Frontal cortex (tissue), 3 donors: ENCODE measurements at regions not wholly inside any gene's neighbourhood (a gene's known extent, or its start where the extent isn't known, plus 50 kb on each side); places are given as distances from the start of the nearest gene placed in this dataset.

Experiments
- DNase-seq, 2 donors: peaks; one replicate each; pipeline ENCODE4 v3.0.0; 2012; ENCODE audit warnings: low spot score in 2 of 2
- FAIRE-seq: peaks from 2 replicates; lab custom pipeline; 2012; peaks lifted over from hg19 to GRCh38; lab: Jason Lieb, UNC
- donor health status: control.
- donor health status: control.
- donor health status: control.

DNA sequence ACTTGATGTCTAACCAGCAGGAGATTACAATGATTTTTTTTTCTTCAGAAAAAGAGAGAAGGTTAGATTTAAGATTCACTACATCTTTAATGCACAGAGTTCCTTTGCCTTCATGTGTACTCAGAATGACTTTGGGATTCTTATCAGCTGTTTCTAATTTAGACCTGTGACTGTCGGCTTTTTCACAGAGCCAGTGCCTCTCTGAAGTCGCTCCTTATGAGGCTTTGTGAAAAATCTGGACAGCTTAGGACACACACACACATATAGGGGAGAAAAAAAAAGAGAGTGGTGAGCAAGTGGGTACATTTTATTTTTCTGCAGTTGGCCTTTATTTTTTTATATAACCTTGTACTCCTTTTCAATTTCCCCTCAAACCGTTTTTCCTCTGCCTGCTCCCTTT, 893.1 kb upstream of the CELF4 start:
- no peak for FAIRE-seq
- DNase-seq: no peak

DNA sequence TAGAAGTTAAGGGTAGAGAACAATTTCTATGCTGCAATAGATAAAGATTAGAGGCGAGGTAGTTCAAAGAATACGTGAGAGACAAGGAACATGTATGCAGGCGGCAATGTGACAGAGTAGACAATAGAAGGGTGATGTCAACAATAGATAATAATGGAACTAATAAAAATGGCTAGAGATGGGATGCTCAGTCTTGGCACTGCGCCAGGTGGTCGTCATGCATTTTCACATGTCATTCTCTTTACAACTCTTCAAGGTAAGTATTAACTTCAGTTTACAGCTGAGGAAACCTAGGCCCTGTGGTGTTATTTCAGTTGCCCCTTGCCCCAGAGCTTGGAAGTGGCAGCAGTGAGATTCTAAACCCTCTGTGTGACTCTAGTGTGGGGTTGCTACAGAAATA, 890.7 kb upstream of the CELF4 start:
- no peak for DNase-seq
- no peak for FAIRE-seq

DNA sequence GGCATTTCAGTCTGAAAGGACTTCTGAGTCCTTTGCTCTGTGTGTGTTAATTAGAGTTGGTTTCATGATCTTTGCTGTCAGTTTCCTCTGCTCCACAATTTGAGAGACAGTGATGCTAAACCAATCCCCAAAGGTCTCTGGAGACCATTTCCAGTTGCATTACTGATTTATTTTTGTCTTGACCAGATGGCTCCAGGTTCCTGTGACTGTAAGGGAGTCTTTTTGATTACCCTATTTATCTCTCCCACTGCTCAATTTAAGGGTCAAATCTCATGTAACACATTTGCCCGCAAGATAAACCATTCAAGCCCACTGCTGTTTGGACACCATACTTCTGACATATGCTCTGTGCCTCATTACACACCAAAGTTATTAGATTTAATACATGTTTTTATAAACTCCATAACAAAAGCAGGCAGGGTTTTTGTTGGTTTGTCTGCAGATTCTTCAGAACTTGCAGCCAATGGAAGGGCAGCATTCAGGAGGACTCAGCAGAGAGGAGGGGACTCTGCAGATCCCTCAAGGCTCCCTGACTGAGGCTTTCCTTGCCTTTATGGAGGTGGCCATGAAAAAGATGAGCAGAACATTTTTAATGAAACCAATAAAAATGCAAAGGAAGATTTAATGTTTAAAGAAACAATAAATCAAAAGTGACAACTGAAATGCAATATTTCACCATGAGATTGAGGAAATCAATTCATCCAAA, 889.3 kb upstream of the CELF4 start:
- FAIRE-seq (no peak), DNase-seq (no peak)

DNA sequence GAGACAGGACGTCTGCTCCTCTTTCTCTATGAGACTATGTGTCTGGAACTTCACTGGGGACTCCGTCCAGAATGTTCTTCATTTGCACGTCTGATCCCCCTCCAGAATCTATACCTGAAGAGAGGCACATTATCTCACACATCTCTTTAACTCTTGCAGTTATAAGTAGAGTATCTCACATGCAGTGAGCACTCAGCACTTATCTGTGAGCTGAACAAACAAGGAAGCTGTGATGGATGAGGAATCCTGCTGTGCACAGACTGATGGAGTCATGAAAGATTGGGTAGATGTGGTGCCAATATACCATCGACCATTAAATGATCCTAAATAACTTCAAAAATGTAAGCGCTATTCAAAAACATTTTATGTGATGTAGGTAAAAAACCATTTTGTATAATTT, 888.3 kb upstream of the CELF4 start:
- FAIRE-seq: no peak
- no peak for DNase-seq

DNA sequence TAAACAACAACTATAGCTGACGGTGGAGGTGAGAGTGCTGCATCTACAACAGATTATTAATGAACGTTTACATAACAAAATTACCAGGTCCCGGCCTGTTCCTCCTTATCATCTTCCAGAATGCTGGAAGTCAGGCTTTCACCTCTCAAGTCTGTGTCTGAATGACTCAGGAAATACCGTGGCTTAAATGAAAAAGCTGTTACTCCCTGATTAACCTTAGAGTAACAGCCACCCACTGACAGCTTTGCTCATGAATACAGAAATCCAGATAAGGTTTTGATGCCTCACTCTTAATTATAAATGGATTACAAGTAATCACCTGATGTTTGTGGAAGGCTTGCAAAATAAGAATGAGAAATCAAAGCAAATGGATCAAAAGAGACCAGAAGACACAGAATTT, 885.3 kb upstream of the CELF4 start:
- no peak for FAIRE-seq
- no peak for DNase-seq

DNA sequence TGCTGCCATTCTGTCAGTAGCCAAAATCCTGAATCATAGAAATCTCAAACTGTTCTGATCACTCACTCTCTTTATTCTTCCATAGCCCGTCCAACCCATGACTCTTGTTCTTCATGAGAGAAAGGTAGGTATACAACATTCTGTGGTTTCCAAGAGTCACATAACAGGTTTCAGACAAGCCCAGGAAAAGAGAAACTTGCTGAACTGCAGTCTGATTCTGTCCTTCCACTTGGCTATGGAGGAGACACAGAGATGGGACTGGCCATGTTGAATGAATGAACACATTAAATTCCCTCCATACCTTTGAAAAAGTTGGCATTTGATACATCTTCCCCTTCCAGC, 880.2 kb upstream of the CELF4 start:
- no peak for DNase-seq
- FAIRE-seq: no peak

DNA sequence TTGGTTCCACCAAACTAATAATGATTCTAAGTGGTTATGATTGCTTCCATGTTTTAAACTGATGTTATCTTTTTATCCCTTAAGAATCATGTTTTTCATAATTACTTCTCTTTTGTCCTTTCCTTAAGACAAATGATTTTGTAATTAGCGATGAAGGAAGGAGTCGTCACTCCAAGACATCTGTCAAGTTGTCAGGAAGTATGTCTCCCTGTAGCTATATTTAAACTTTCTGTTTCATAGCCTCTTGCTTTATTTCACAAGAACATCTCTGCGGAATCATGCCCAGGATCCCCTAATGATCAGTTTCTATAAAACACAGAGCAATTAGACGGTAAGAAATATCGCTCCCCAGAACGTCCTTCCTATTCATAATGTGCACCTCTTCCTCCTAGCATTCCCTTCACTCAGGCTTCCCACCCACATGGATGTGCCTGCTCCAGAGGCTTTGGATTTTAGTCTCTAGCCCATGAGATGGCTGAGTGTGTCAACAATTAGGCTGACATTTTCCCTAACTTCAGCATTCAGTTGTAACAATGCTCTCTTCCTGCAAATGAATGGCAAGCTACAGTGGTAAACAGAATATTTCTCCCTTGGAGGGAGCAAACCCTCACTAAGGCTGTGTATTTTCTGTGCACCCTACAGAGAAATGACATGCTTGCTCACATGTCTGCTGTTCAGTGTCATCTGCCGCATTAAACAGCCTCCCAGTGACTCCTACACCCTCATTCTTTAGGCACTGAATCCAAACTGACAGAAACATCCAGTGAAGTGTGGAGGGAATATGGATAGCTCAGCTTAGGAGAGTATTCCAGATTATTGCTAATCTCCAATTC, 879.6 kb upstream of the CELF4 start:
- no peak for FAIRE-seq
- no peak for DNase-seq

DNA sequence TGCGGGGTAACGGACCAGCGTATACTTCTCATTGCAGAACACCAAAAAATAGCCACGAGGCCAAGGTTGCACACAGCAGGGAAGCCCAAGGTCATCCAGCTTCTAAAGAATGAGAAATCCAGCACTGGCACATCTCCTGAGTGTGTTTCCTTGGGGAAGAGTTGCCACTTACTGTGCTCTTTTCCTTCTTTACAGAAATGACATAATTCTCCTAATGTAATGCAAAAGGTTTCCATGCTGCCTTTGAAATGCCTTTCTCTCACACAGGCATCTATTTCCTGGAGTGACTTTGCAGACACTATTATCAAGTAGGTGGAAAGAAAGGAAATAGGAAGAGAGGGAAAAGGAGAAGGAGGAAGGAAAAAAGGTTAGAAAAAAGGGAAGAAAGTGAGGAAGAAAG, 862.1 kb upstream of the CELF4 start:
- DNase-seq (no peak), FAIRE-seq (no peak)

DNA sequence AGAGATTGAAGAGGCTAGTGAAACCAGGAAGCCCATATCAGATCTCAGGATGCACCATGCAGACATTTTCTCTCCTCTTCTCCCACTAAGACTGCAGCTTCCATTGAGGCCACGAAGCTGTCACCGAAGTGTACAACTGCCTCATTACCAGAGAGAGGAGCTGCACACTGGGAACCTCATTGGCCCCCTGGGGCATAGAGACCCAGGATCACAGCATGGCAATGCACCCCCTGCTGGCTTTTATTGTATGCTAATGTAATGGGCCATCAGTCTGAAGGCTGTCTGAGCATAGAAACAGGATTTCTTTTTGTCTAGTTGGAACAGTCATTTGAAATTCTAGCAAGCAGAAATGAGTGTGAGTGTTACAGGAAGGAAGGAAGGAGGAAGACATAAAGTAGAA, 861.6 kb upstream of the CELF4 start:
- no peak for DNase-seq

DNA sequence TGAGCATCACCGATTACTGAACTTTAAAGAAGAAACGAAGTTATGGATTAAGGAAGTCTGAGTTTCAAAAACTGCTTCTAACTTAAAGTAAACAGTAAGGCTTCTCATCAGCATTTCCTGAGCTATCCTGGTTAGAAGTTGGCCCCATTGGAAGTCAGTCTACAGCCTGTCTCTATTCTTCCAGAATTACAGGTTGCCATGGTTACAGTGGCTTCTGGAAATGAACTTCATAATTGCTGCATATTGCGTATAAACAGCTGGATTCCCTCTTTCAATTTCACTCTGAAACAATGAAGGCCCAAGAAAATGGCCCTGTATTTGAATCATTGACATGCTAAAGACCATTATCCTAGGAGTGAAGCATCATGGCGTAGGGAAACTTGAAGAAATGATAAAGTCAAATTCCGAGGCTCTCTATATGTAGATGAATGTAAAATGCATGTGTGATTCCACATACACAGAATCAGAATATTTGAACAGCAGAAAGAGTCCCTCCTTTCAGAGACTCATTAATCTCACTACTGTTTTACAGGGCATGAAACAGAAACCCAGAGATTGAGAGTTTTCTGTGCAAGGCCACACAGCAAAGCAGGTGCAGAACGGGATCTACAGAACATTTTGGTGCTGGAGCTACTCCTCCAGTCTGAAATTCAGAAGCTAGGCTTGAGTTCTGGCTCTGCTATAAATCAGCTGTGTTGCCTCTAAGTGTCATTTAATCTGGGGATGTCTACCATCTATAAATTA, 856.4 kb upstream of the CELF4 start:
- FAIRE-seq: no peak

More for the DNA sequence above, 861.6 kb upstream of the CELF4 start:
- no peak for FAIRE-seq

DNA sequence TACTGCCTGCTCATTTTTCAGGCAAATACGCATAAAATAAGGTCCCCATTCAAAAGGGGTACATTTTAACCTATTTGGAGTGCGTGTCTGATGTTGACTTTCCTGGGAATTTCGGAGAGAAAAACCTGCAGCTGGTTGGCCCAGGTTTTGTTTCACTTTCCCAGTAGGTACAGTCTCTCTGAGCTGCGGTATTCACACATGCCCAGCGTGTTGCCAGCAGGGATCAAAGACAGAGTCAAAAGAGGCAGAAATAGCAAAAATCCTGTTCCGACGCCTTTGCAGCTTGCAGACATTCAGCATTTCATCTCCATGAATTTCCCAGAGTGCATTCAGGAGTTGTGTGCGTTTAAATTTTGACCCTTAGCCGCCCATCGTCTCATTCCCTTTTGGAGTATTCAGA, 855.4 kb upstream of the CELF4 start:
- FAIRE-seq (no peak), DNase-seq (no peak)

More for the DNA sequence above, 856.4 kb upstream of the CELF4 start:
- DNase-seq: no peak

DNA sequence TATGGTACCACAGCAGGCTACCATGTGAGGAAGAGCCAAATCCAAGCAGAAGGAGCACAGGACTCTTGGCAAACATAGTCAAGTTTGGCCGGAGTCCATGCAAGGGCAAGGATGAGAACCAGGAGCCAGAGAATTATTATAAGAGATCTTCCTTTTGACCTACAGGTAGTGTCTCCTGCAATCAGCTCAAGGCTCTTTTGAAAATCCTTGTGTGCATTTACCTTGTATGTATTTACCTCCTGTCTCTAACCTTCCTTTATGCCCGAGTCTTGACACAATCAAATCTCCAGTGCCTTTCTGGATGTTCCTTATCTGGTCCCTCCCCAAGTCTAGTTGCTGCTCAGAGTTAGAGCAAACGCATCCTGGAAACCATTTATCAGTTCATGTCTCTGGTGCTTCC, 855.0 kb upstream of the CELF4 start:
- DNase-seq (no peak), FAIRE-seq (no peak)

DNA sequence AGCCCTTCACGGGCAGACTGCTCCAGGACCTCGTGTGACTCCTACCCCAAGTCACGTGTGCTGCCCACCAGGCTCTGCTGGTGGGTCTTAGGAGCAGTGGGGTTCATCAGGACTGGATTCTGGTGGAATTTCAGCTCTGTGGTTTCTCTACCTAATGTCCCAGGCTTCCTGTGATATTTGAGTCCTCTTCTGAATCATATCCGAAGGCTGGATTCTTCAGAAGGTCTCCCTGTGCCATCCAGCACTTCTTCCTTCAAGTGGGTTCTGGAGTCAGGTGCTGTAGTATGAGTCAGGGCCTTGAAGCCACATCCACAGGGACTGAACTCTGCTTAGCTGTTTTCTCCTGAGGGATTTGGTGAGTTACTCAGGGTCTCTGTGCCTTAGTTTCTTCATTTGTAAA, 850.2 kb upstream of the CELF4 start:
- no peak for DNase-seq
- no peak for FAIRE-seq

DNA sequence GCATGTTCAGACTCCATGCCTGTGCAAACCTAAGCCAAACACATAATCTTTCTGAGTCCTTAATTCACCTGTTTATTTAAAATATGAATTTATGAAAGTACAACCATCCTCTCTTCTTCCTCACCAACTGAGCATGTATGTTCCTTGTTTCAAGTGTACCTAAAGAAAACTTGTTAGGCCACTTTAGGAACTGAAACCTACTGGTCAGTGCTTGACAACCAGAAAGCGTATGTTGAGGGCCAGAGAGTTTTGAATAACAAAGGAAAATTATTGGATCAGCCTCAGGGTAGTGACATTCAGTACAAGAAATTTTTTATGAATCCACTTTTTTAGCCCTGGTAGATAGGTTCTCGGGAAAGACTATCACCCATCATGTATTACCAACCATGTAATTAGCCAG, 847.6 kb upstream of the CELF4 start:
- FAIRE-seq: no peak
- DNase-seq: no peak

DNA sequence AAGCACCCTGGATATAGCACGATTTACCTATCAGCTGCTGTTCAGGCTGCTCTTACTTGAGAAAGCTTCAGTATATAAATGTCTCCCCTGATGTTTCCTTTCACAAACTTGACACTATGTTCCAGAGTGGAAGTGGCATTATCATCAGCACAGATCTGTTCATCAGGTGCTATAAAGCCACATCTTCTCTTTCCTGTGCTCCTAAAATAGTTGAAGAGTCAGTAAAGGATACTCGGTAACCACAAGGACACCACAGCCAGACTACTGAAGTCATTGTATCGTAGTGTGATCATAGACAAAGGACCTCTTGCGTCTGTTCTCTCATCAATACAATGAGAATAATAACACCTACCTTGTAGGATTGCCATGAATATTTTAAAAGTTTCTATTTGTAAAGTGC, 841.0 kb upstream of the CELF4 start:
- no peak for DNase-seq
- FAIRE-seq: no peak

DNA sequence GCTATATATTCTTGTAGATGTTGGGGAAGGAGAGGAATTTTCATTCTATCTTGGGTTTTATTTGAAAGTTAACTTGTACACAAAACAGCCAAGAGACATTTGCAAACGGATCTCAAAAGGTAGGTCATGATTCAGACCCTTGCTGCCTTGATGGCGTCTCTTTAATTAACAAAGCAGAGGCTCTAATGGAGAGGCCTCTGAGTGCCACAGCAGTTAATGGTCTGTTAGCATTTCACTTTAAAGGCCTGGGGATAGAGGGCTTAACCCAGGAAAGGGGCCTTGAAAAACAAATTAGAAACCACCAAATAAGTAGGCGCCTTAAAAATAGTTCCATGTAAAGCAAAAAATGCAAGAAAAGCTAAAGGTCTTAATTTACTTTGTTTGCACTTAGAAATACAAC, 836.9 kb upstream of the CELF4 start:
- no peak for FAIRE-seq
- DNase-seq: no peak

DNA sequence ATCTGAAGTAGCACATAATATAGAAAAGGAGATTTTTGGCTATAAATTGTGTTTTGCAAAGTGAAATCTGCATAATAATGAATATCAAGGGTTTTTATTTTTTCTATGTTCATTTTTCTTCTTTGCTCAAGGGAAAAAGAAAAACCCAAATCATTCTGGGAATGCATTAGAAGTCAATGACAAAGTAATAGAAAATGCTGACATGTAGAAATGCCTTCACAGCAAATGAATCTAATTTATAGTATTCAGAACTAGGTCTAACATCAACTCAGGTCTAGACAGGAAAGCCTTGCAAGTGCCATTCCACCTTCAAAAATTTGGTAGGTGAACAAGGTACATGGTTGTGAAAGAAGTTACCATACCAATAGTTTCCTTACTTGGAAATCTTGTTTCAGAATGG, 831.5 kb upstream of the CELF4 start:
- FAIRE-seq: no peak
- DNase-seq: no peak

DNA sequence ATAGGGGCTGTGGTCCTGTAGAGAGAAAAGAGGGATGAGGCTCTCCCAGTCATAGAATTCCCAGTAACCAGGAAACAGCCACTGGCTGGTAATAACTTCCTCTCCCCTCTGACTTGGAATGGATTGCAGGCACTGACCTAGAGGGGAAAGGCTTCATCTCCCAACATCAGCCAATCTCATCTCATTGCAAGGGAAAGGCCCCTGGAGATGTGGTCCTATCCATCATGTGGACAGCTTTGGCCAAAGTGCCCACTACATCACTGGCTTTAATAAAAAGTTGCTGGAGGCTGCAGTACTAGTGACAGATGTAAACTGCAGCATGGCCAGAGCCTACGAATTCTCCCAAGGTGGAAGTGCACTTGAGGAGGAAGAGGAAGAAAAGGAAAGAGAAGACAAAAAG, 820.5 kb upstream of the CELF4 start:
- DNase-seq: no peak
- no peak for FAIRE-seq

DNA sequence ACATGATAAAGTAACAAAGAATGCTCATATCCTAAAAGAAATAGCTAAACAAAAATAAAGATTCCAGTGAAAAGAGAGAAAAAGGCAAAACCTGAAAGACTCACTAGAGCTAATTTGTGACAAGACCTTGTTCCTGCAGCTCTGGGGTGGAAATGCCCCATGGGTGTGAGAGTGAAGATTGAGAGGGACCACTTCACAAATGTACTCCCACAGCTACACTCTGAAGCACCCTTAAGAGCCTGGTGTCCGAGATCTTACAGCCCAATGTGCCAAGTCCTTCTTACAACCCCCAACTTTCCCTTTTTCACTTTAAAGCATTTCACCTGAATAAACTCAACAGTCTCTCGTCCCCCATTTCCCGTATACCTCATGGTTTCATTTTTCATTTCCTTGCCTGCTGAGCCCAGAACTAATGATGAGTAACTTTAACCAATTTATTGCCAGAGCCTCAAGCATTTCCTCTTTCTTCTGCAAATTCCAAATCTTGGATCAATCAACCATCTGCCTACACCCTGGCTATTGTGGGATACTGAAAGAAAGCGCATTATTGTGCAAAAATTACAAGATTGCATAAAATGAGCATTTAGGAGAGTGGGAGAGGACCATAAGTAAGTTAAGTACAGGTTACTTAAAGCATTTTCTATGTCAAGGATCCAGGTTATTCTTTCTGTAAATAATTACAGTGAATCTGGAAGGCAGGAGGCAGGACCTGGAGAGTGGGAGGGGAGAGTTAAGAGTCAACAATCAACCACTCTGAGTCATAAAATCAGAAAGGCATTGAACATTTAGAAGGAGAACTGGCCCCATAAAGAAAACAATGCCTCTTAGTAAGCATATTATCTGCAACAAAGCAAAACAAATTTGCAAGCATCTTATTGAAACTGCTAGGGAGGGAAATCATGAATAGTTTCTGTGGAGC, 804.4 kb upstream of the CELF4 start:
- DNase-seq: no peak
- FAIRE-seq: no peak

DNA sequence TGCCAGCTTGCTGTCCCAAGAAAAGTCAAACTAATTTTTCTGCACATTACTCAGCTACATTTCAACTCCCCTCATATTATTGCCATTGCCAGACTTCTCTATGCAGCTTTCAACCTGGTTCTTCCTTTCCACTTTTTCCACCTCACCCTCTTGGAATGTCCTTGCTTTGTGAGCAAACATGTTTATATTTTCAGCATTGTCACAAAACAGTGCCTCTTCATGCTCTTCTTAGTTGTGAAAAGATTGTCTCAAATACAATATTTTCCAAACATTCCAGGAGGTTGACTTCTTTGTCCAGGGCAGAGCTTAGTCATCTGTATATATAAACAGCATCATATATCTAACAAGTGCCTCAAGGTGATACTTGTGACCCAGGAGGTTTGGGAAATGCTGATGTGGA, 803.3 kb upstream of the CELF4 start:
- FAIRE-seq (no peak), DNase-seq (no peak)
